Hematopoietic multipotent progenitor cell treated with erythropoietin and hydrocortisone succinate and interleukin-3 and kit ligand, for 4 days (in vitro differentiated cells): ENCODE measurements at regions not wholly inside any gene's neighbourhood (a gene's known extent, or its start where the extent isn't known, plus 50 kb on each side); places are given as distances from the start of the nearest gene placed in this dataset.
"Not testable (repeated sequence)": the region's sequence is repeated elsewhere in the genome, so short reads cannot be mapped to it uniquely, and the experiment has no call there.

Experiments
- DNase-seq: peaks from one replicate; pipeline ENCODE4 v3.0.0-alpha.2; 2015

- no peak for DNase-seq
Observed at GRCh38 chr16:59658572-59658971, 924.5 kb upstream of the GOT2 start.

DNA sequence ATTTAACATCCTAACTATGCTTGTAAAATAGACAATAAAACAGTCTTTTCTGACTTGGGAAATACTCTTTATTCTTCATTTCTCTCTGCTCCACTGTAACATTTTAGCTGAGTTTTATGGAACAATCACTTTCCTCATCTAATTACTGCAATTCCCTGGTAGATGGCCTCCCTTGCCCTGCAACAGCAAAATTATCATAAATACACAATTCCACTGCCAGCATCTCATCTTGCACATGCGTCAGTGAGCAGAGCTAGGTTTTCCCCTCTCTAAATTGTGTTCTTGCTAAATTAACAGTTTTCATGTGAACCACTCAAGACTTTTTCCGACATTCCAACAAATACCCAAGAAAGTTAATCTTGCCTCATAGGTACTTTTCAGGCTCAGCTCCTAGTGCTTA is 920.9 kb upstream of the GOT2 start:
- DNase-seq, result no peak

GRCh38 chr16:59654455-59654854 is 920.3 kb upstream of the GOT2 start:
- no peak for DNase-seq

GRCh38 chr16:59651662-59652061 is 917.5 kb upstream of the GOT2 start:
- DNase-seq, result no peak

- no peak for DNase-seq
Observed at GRCh38 chr16:59645194-59645593, 911.1 kb upstream of the GOT2 start.

GRCh38 chr16:59635674-59636073 is 901.6 kb upstream of the GOT2 start:
- DNase-seq, result no peak

DNA sequence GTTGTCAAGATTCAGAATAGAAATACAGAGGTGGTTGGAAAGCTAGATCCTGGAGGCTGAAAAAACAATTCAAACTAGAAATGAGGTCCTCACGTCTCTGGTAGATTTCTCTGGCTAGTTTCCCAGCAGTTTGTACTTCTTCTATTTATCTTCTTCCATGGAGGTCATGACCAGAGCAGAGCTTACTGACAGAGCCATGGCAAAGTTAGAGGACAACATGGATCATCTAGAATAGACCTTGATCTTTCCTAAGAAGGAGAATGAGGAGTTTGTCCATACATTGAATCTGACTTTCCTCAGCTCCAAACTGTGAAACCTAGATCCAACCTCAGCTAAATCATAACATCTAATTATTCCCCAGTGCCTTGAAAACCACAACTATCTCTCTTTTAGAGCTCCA is 900.8 kb upstream of the GOT2 start:
- no peak for DNase-seq

- no peak for DNase-seq
Observed at GRCh38 chr16:59634004-59634579, 900.0 kb upstream of the GOT2 start.

- peak; percentile 80 for DNase-seq
Observed at GRCh38 chr16:59632276-59632855, 898.2 kb upstream of the GOT2 start.

- not testable (repeated sequence) for DNase-seq
Observed at GRCh38 chr16:59624381-59624780, 890.3 kb upstream of the GOT2 start.

GRCh38 chr16:59614466-59615240 is 880.5 kb upstream of the GOT2 start:
- no peak for DNase-seq

- not testable (repeated sequence) for DNase-seq
Observed at GRCh38 chr16:59612910-59613620, 878.9 kb upstream of the GOT2 start.

DNA sequence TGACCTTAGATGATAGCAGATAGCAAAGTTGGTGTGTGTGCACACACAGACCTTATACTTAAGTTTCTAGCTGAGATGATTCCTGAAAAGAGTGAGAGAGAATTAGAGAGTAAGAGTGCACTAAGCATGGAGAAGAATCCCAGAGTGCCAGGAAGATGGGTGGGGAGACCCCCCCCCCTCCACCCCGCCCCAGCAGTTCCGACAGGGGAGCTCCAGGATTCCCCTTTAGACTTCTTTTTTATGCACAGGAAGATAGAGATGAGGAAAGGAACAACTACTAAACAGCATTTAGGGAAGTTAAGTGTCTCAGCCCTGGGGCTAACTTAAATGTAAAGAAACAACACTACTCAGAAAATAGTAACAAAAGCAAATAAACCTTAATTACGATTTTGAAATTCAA is 878.0 kb upstream of the GOT2 start:
- DNase-seq, result no peak

DNA sequence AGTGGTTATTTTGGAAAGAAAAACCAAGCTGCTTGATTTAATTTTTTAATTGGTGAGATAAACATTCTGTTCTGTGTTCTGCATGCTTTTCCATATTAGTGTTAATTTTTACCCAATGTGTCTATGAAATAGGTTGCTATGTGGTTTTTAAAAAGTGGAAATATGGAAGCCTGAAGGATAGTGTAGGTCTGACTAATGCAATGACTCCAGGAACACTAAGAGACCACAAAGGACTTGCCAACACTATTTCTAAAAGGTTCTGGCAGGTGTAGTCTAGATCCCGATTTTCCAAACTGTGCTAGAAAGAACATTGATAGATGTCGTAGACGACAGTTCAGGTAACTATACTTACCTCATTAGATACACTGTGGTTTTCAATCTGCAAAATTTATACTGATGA is 877.4 kb upstream of the GOT2 start:
- no peak for DNase-seq

GRCh38 chr16:59605706-59606105 is 871.6 kb upstream of the GOT2 start:
- DNase-seq, result no peak

DNA sequence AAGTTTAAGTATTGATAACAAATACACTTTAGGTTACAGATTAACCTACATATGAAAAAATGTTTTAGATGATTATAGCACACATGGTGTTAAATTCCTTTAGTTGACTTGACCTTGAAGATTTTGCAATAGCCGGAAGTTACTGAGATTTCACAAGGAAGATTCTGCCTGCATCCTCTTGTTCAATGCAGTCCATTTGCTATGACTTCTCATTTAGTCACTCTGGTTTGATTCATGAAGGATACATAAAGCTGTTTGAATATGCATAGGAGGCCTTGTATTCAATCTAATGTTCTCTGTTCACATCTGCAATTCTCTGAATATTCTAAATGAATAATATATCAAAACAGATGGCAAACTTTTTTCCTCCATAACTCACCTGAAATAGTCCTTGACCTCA is 870.2 kb upstream of the GOT2 start:
- DNase-seq, result no peak

DNA sequence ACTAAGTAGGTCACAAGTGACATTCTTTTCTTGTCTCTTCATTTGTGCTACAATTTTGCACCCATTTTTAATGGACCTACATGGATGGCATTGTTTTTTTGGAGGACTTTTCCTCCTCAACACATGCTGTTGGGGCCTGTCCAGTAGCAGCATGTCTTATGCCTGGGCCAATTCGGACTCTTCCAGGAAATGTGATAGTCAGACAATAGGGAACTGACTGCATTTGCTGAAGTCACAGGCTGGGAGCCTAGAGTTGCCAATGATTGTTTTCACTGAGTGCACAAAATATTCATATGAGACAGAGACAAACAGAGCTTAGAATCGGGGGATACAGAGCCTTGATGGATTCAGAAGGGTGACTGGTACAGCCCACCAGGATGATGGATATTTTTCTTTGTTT is 867.3 kb upstream of the GOT2 start:
- no peak for DNase-seq

- DNase-seq, result no peak
Observed at GRCh38 chr16:59597269-59597668, 863.2 kb upstream of the GOT2 start.

GRCh38 chr16:59596693-59597092 is 862.6 kb upstream of the GOT2 start:
- DNase-seq, result no peak

DNA sequence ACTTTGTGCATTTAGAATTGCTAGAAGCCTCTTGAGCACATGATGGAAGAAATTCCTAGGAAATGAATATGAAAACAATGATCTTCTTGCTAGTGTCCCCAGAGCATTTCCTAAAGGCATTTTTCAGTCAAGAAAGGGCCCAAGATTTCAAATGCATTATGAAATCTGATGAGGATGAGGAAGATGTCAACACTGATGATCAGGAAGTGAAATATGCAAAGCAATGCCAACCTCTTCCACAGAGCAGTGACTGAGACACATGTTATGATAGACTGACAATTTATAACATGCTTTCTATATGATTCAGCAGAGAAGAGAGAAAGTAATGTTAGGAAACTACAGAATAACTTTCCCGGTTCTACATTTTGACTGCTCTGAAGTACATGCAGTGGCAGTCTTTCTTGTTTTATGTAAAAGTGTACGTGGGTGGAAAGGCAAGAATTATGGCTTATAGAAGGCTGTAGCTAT is 859.1 kb upstream of the GOT2 start:
- DNase-seq, result no peak

GRCh38 chr16:59591480-59591879 is 857.4 kb upstream of the GOT2 start:
- DNase-seq, result no peak

DNA sequence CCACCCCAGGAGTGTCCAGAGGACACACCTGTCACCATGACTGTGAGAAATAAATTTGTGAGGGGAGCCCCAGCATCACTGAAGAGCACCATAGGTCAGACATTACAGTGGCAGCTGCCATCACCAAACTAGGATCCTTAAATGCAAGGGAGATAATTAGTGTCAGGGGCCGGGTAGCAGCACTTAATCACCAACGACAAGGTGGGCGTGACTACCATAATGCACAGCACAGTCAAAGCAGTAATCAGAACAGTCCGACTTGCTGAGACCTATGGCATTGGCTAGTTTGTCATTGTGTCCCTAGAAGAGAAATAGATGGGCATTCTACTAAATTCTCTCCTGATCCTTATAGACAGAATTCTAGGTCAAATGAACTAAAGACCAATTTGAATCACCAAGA is 856.7 kb upstream of the GOT2 start:
- DNase-seq, result no peak

- DNase-seq, result no peak
Observed at GRCh38 chr16:59586331-59586730, 852.2 kb upstream of the GOT2 start.

DNA sequence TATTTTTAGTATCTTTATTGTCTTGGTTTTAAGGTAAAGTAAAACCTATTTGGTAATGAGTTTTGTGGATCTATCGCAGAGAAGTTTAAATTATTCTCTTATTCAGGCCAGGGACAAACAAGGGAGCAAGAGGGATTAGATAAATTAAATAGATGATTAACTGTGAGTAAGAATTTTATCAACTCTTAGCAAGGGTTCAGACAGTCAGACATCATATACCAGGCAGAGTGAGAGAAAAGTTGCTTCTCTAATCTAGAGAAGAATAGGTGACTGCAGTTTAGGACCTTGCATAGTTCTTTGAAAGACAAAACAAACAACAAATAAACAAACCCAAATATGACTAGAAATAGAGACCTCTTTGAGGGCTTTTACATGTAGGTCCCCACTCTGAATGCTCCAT is 840.2 kb upstream of the GOT2 start:
- no peak for DNase-seq
